Caco-2 (cell line): ENCODE measurements at regions not wholly inside any gene's neighbourhood (a gene's known extent, or its start where the extent isn't known, plus 50 kb on each side); places are given as distances from the start of the nearest gene placed in this dataset.

Experiments used
- BruUV-seq: library from RNA; stranded (reverse); fragments of 400-500 nt; replicated peaks from 2 replicates; lab custom pipeline; 2021; lab: Mats Ljungman, UMichigan
- CTCF ChIA-PET: fragments of 300-600 bp; sonication (Branson Sonifier 250); formaldehyde crosslinking; loops from one replicate; lab custom pipeline; 2022; ENCODE audit warnings: antibody characterized with exemption; lab: Charles Lee
- POLR2A ChIA-PET: fragments of 300-600 bp; sonication (Branson Sonifier 250); formaldehyde crosslinking; loops from one replicate; lab custom pipeline; 2022; ENCODE audit warnings: antibody characterized with exemption; lab: Charles Lee
- DNase-seq, 2 experiments: peaks; one replicate each; pipeline versions ENCODE4 v3.0.0 to v3.0.0-alpha.2; 2020 to 2022
- H3K27me3 ChIP-seq: replicated peaks from 2 replicates; pipeline ENCODE4 v1.6.0; 2011; ENCODE audit warnings: low read length; ENCODE audit not compliant: control insufficient read depth, insufficient read depth
- H3K36me3 ChIP-seq: 2 replicates; pipeline ENCODE4 v1.5.1; 2011; ENCODE audit warnings: low read length; ENCODE audit not compliant: control insufficient read depth, insufficient read depth
- H3K4me1 ChIP-seq: fragments of 250-450 bp; sonication (Bioruptor Pico); 2 replicates; pipeline ENCODE4 v1.5.1; 2020; ENCODE audit warnings: mild to moderate bottlenecking
- H3K4me3 ChIP-seq: 2 replicates; pipeline ENCODE4 v1.5.1; 2011; ENCODE audit warnings: low read depth, mild to moderate bottlenecking, control low read depth, low read length
- H3K9me3 ChIP-seq: fragments of 250-450 bp; sonication (Bioruptor Pico); 2 replicates; pipeline ENCODE4 v1.5.1; 2020; ENCODE audit warnings: mild to moderate bottlenecking, moderate library complexity
- H3K27ac Mint-ChIP-seq: one replicate; pipeline ENCODE4 v1.8.0; 2022; ENCODE audit warnings: mixed read lengths; ENCODE audit not compliant: unreplicated experiment
- H3K27me3 Mint-ChIP-seq: one replicate; pipeline ENCODE4 v1.8.0; 2022; ENCODE audit warnings: mixed read lengths; ENCODE audit not compliant: insufficient read depth, unreplicated experiment
- H3K36me3 Mint-ChIP-seq: one replicate; pipeline ENCODE4 v1.8.0; 2022; ENCODE audit warnings: mild to moderate bottlenecking, mixed read lengths; ENCODE audit not compliant: insufficient read depth, unreplicated experiment
- H3K4me1 Mint-ChIP-seq: one replicate; pipeline ENCODE4 v1.8.0; 2022; ENCODE audit warnings: low read depth, mixed read lengths; ENCODE audit not compliant: unreplicated experiment
- H3K4me3 Mint-ChIP-seq: one replicate; pipeline ENCODE4 v1.8.0; 2022; ENCODE audit warnings: mild to moderate bottlenecking, moderate library complexity, mixed read lengths; ENCODE audit not compliant: unreplicated experiment
- H3K9me3 Mint-ChIP-seq: one replicate; pipeline ENCODE4 v1.8.0; 2022; ENCODE audit warnings: mixed read lengths; ENCODE audit not compliant: unreplicated experiment
- CTCF ChIP-seq, 2 experiments: fragments of 200-600 bp in 1 of 2; IDR thresholded peaks; 1 replicate in 1 of 2; 2 replicates in 1 of 2; pipeline versions ENCODE4 v1.5.1 to v1.8.0; 2011 to 2022; ENCODE audit warnings: antibody characterized with exemption in 1 of 2, control low read depth in 1 of 2, inconsistent platforms in 1 of 2, low read depth in 1 of 2, low read length in 1 of 2, mild to moderate bottlenecking in 1 of 2, moderate library complexity in 1 of 2; ENCODE audit not compliant: insufficient read depth in 1 of 2, severe bottlenecking in 1 of 2, unreplicated experiment in 1 of 2
- intact Hi-C: fragments of 100-400 bp; cut with micrococcal nuclease; formaldehyde crosslinking; loops from one replicate; pipeline ENCODE4 v1.10.0; 2022; ENCODE audit not compliant: unreplicated experiment

GRCh38 chr2:51723691-51724090, 691.8 kb upstream of the NRXN1 start:
- H3K4me3 ChIP-seq = no peak overlapping the region
- ChIA-PET POLR2A (no interaction called here), CTCF (no interaction called here)
- Mint-ChIP-seq H3K27ac (no peak overlapping the region), H3K9me3 (no peaks in the 10 kb centered on the region), H3K36me3 (no peaks in the 10 kb centered on the region), H3K27me3 (peaks cover 3% of the 10 kb centered on the region), H3K4me3 (no peak overlapping the region), H3K4me1 (no peaks in the 10 kb centered on the region)
- TF ChIP-seq CTCF (IDR thresholded peaks at IDR 0.05; ENCODE audit: insufficient read depth in 1 of 2, low read depth in 1 of 2, low read length in 1 of 2, severe bottlenecking in 1 of 2, unreplicated experiment in 1 of 2) = no peak
- no peaks in the 10 kb centered on the region for H3K9me3 ChIP-seq
- intact Hi-C loops = no loop called here
- H3K27me3 ChIP-seq = no peaks in the 10 kb centered on the region
- no peaks in the 10 kb centered on the region for H3K36me3 ChIP-seq
- DNase-seq = no peak
- no peaks in the 10 kb centered on the region for H3K4me1 ChIP-seq
- BruUV-seq = no TSS peak

GRCh38 chr2:51722311-51722710, 690.4 kb upstream of the NRXN1 start:
- H3K27ac Mint-ChIP-seq = no peak overlapping the region
- H3K4me1 Mint-ChIP-seq = no peaks in the 10 kb centered on the region
- intact Hi-C loops = no loop called here
- Histone ChIP-seq H3K4me1 (no peaks in the 10 kb centered on the region), H3K9me3 (no peaks in the 10 kb centered on the region), H3K4me3 (no peak overlapping the region), H3K36me3 (no peaks in the 10 kb centered on the region), H3K27me3 (no peaks in the 10 kb centered on the region)
- H3K36me3 Mint-ChIP-seq = no peaks in the 10 kb centered on the region
- H3K9me3 Mint-ChIP-seq = no peaks in the 10 kb centered on the region
- peaks cover 3% of the 10 kb centered on the region for H3K27me3 Mint-ChIP-seq
- CTCF ChIA-PET = no interaction called here
- no peak for TF ChIP-seq CTCF (IDR thresholded peaks at IDR 0.05; ENCODE audit: insufficient read depth in 1 of 2, low read depth in 1 of 2, low read length in 1 of 2, severe bottlenecking in 1 of 2, unreplicated experiment in 1 of 2)
- POLR2A ChIA-PET = no interaction called here
- H3K4me3 Mint-ChIP-seq = no peak overlapping the region
- no TSS peak for BruUV-seq
- DNase-seq = no peak

- Mint-ChIP-seq H3K4me1 (no peaks in the 10 kb centered on the region), H3K36me3 (no peaks in the 10 kb centered on the region), H3K27me3 (peaks cover 3% of the 10 kb centered on the region), H3K9me3 (no peaks in the 10 kb centered on the region), H3K27ac (no peak overlapping the region), H3K4me3 (no peak overlapping the region)
- ChIA-PET POLR2A (no interaction called here), CTCF (no interaction called here)
- DNase-seq = no peak
- no TSS peak for BruUV-seq
- Histone ChIP-seq H3K9me3 (no peaks in the 10 kb centered on the region), H3K4me3 (no peak overlapping the region), H3K27me3 (no peaks in the 10 kb centered on the region), H3K4me1 (no peaks in the 10 kb centered on the region), H3K36me3 (no peaks in the 10 kb centered on the region)
- intact Hi-C loops = no loop called here
- TF ChIP-seq CTCF (IDR thresholded peaks at IDR 0.05; ENCODE audit: insufficient read depth in 1 of 2, low read depth in 1 of 2, low read length in 1 of 2, severe bottlenecking in 1 of 2, unreplicated experiment in 1 of 2) = no peak
Observed at GRCh38 chr2:51720826-51721225, 688.9 kb upstream of the NRXN1 start.
